HG03460 (cell line): ENCODE measurements at regions not wholly inside any gene's neighbourhood (a gene's known extent, or its start where the extent isn't known, plus 50 kb on each side); places are given as distances from the start of the nearest gene placed in this dataset.

Experiments used
- ATAC-seq: cut with Tn5 transposase; IDR thresholded peaks from one replicate; pipeline ENCODE4 v1.9.1; 2021; ENCODE audit not compliant: unreplicated experiment

DNA sequence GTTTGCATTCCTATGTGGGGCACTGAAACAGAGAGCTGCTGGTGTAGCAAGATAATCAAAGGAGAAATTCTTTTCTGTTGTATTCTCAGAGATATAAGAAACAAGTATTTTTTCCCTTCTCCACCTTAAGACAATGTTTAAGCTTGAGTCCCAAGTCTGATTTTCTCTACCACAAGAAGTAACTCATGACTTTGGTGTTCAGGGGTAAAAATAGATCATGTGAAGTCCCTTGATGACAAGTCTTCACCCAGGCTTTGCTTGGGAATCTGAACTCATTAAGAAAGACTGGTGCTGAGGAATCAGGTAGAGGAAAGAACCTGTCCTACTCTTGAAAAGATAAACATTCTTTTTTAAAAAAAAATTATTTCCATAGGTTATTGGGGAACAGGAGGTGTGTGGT is 205.6 kb downstream of the ALDH8A1 start:
- ATAC-seq = no peak

- ATAC-seq = no peak
Observed at GRCh38 chr6:134741200-134741536, 208.7 kb downstream of the ALDH8A1 start.

GRCh38 chr6:134740473-134741199 is 209.3 kb downstream of the ALDH8A1 start:
- no peak for ATAC-seq

DNA sequence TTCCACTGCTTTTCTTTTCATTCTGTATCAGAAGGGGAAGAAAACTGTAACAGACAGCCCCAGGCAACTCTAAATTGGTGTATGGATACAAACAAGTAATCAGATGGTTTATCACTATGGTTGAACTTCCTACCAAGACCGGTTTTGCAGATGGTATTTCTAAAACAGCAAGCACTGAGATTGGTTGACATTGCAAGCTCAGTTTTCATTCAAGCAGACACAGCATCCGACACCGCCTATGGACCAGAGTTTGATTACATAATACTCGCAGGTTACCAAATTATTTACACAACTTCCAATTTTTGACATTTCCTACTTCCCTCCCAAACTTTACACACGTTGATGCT is 209.9 kb downstream of the ALDH8A1 start:
- no peak for ATAC-seq

DNA sequence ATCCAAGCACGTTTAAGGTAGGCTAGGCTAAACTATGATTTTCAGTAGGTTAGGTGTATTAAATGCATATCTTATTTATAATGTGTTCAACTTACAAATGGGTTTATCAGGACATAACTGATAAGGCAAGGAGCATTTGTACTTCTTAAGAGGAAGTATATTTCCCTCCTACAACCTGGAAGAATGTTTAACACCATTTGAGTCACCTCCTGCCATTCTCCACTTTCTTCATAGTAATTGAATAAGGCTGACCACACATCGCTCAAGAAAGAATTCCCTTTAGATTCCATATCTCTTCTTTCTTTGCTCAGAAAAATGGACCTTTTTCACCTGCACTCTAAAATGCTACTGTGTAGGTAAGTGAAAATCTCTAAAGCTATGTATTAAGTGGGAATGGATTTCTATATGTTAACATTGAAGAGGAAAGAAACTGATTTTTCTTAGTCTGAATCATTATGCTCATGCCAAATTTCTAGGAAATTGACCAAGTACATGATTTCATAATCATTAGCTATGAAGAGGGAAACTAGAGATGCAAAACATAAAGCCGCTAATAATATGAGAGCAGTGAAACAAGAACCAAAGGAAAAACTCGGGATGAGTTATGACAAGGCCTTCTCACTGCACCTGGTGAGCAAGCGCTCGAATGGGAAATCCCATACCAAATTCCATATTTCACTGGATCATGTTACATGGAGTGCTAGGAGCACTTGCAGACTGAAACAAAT is 210.4 kb downstream of the ALDH8A1 start:
- ATAC-seq = no peak

GRCh38 chr6:134738211-134738885 is 211.6 kb downstream of the ALDH8A1 start:
- ATAC-seq = no peak

- ATAC-seq = no peak
Observed at GRCh38 chr6:134735461-134735860, 214.4 kb downstream of the ALDH8A1 start.

- no peak for ATAC-seq
Observed at GRCh38 chr6:134734312-134734869, 215.5 kb downstream of the ALDH8A1 start.

DNA sequence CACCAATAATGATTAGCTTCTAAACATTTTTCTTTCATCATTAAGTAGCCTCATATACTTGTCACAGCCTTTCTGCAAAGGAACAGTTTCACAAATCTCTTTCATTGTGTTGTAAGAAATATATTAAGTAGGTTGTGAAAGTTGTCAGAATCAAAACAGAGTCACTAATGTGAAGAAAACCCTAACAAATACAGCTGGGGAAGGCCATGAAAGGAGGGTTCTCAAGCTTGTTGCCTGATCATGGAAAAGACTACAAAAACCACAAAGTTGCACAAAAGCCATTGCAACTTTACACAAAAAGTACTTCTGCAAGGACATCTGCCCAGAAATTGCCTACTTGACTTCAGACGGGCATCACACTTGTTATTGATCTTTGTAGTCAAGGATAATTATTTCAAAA is 216.1 kb downstream of the ALDH8A1 start:
- ATAC-seq = no peak

GRCh38 chr6:134732763-134733162 is 217.1 kb downstream of the ALDH8A1 start:
- ATAC-seq = no peak

- no peak for ATAC-seq
Observed at GRCh38 chr6:134731615-134732014, 218.3 kb downstream of the ALDH8A1 start.

DNA sequence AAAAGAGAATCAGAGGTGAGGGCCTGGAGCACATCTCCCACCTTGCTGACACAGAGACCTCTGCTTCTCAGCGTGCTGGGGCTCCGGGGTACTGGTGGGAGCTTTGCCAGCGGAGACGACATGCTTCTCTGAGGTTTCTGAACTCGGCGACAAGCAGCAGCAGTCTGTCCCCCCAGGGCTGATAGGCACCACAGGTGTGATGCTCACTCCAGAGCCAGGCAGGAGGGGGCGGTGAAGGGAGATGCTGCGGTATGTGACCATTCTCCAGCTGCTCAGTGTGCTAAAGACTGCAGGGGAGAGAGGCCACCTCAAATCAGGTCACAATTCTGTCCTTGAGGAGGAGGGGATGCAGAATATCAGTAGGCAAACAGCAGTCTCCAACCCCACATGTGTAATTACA is 219.9 kb downstream of the ALDH8A1 start:
- no peak for ATAC-seq

DNA sequence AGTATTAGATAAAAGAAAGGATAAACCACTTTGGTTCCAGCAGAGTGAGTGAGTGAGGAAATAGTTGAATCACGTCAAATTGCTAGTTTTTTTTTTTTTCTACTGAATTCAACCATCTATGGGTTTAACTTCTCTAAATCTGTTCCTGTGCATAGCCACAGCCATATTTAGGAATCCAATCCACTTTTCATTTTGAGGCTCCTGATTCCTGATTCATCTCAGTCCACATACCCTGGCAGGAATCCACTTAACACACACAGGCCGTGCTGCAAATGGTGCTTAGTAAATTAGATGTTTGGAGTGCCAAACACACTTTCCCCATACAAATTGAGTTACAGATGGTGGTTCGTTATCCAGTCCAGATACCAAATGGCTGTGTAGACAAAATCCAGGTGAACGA is 220.3 kb downstream of the ALDH8A1 start:
- ATAC-seq = no peak

GRCh38 chr6:134727081-134727480 is 222.8 kb downstream of the ALDH8A1 start:
- ATAC-seq = no peak

DNA sequence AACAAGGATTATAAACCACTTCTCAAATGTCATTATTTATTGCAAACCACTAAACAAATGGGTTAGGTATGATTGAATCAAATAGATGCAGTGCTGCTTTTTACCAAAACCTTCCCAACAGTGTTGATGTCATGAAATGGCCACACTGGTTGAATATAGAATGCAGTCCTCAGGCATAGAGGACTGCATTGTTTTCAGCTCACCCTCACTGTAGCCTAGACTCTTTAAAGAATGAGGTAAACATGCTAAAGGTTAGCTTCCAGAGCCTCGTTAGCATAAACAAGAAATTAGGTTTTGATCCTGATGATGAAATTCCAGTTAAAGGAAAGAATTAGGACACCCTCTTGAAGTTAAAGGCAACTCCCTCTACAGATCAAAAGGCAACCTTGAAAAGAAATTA is 224.3 kb downstream of the ALDH8A1 start:
- no peak for ATAC-seq

- no peak for ATAC-seq
Observed at GRCh38 chr6:134724771-134725340, 225.0 kb downstream of the ALDH8A1 start.

- ATAC-seq = no peak
Observed at GRCh38 chr6:134723081-134723871, 226.6 kb downstream of the ALDH8A1 start.

DNA sequence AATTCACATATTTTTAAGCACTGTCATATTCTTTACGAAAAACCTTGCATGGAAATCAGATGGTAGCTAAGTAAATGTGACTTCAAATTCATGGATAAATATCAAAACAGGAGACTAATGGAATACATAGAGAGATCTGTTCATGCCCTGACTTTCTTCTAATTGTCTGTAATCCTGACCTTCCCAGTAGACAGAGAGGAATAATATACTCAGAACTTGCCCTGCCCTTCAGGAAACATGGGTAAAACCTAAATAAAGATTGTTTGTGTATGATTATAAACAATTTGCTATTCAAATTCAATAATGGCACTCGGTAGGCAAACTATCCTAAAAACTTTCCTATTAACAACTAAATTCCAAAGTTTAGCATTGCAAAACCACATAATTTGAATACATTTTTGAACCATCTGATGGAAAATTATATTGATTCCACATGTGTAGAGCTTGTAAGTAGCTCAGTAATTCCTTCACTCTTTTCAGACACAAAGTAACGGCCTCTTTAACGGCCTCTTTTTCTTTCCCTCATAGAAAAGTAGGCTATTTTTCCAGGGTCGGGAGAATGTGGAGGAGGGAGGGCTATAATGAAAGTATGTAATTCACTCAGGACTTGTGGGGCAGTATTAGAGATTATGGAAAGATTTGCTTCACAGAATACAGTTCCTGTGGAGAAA is 227.6 kb downstream of the ALDH8A1 start:
- no peak for ATAC-seq

DNA sequence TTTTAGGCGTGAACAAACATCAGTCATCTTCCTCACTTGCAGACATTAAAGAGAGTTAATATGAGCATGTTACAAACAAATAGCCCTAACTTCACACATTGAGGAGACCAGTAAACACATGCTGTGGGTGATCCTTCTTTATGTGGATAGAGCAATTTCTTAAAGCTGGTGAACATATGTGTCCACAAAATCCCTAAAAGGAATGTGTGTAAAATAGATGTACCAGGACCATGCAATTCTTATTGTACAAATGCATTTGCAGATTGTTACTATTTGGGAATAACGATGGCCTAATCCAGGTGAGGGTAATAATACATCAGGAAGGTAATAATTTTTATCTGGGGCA is 228.9 kb downstream of the ALDH8A1 start:
- no peak for ATAC-seq

- no peak for ATAC-seq
Observed at GRCh38 chr6:134720353-134721059, 229.4 kb downstream of the ALDH8A1 start.
